ENCODE measurements at regions not wholly inside any gene's neighbourhood (a gene's known extent, or its start where the extent isn't known, plus 50 kb on each side); places are given as distances from the start of the nearest gene placed in this dataset.

DNA sequence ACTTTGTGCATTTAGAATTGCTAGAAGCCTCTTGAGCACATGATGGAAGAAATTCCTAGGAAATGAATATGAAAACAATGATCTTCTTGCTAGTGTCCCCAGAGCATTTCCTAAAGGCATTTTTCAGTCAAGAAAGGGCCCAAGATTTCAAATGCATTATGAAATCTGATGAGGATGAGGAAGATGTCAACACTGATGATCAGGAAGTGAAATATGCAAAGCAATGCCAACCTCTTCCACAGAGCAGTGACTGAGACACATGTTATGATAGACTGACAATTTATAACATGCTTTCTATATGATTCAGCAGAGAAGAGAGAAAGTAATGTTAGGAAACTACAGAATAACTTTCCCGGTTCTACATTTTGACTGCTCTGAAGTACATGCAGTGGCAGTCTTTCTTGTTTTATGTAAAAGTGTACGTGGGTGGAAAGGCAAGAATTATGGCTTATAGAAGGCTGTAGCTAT lies 859.1 kb upstream of the GOT2 start:
- no peak for TF ChIP-seq POLR2AphosphoS5 (IDR thresholded peaks at IDR 0.05; ENCODE audit: low read depth, low read length)
- no peak for TF ChIP-seq SIN3A (IDR thresholded peaks at IDR 0.05; ENCODE audit: borderline replicate concordance, insufficient read depth, low read length)

All from PFSK-1 (cell line).